H1 (cell line): ENCODE measurements at regions not wholly inside any gene's neighbourhood (a gene's known extent, or its start where the extent isn't known, plus 50 kb on each side); places are given as distances from the start of the nearest gene placed in this dataset.

ENCODE experiments used
- CTCF ChIA-PET: fragments of 300-600 bp; sonication (Branson Sonifier 250); formaldehyde crosslinking; loops from one replicate; lab custom pipeline; 2021; ENCODE audit not compliant: partially characterized antibody; lab: Charles Lee
- POLR2A ChIA-PET: fragments of 300-600 bp; sonication (Branson Sonifier 250); formaldehyde crosslinking; loops from one replicate; lab custom pipeline; 2021; ENCODE audit warnings: inconsistent platforms; ENCODE audit not compliant: partially characterized antibody; lab: Charles Lee
- DNase-seq, 2 experiments: peaks; one replicate each; pipeline versions ENCODE4 v3.0.0 to v3.0.0-alpha.2; 2010 to 2022; ENCODE audit warnings: low spot score in 2 of 2, low read depth in 1 of 2, mixed read lengths in 1 of 2
- FAIRE-seq: peaks from 2 replicates; lab custom pipeline; 2011; peaks lifted over from hg19 to GRCh38; lab: Jason Lieb, UNC
- H2AFZ ChIP-seq: 2 replicates; pipeline ENCODE4 v1.8.1; 2012; ENCODE audit warnings: low read length, inconsistent platforms
- H2AK5ac ChIP-seq: 2 replicates; pipeline ENCODE4 v1.6.1; 2013; ENCODE audit warnings: low read depth, low read length
- H2BK120ac ChIP-seq: replicated peaks from 2 replicates; pipeline ENCODE3; 2013; ENCODE audit warnings: low read depth, low read length, inconsistent platforms
- H2BK12ac ChIP-seq: 2 replicates; pipeline ENCODE4 v1.6.1; 2013; ENCODE audit warnings: low read depth, low read length
- H2BK15ac ChIP-seq: 2 replicates; pipeline ENCODE4 v1.6.1; 2013; ENCODE audit warnings: low read length
- H2BK20ac ChIP-seq: 2 replicates; pipeline ENCODE4 v1.6.1; 2013; ENCODE audit warnings: low read length
- H2BK5ac ChIP-seq: 2 replicates; pipeline ENCODE4 v1.6.1; 2013; ENCODE audit warnings: low read depth, low read length
- H3K14ac ChIP-seq: 2 replicates; pipeline ENCODE4 v1.6.1; 2013; ENCODE audit warnings: inconsistent platforms; ENCODE audit not compliant: insufficient read length
- H3K18ac ChIP-seq: 2 replicates; pipeline ENCODE4 v1.6.1; 2013; ENCODE audit warnings: low read length; ENCODE audit errors: extremely low read depth
- H3K23ac ChIP-seq: 2 replicates; pipeline ENCODE4 v1.6.1; 2013; ENCODE audit warnings: inconsistent platforms; ENCODE audit not compliant: insufficient read length
- H3K23me2 ChIP-seq: 2 replicates; pipeline ENCODE4 v1.6.1; 2013; ENCODE audit warnings: low read depth, low read length
- H3K27ac ChIP-seq: 2 replicates; pipeline ENCODE4 v1.6.1; 2011; ENCODE audit warnings: low read depth, low read length, inconsistent platforms
- H3K27me3 ChIP-seq, 4 experiments: replicated peaks in 1 of 4; 1 replicate in 1 of 4; 2 replicates in 3 of 4; pipeline versions ENCODE4 v1.6.1 to v1.8.1; 2011 to 2013; ENCODE audit warnings: low read length in 3 of 4, mild to moderate bottlenecking in 3 of 4, inconsistent platforms in 2 of 4, mixed read lengths in 2 of 4, moderate library complexity in 1 of 4; ENCODE audit not compliant: control insufficient read depth in 3 of 4, insufficient read depth in 3 of 4; ENCODE audit errors: extremely low read depth in 1 of 4
- H3K36me3 ChIP-seq, 4 experiments: 2 replicates each; pipeline versions ENCODE4 v1.6.1 to v1.8.1; 2011 to 2013; ENCODE audit warnings: mild to moderate bottlenecking in 4 of 4, low read length in 3 of 4, moderate library complexity in 2 of 4, control low read depth in 1 of 4, inconsistent platforms in 1 of 4; ENCODE audit not compliant: insufficient read depth in 4 of 4, control insufficient read depth in 2 of 4
- H3K4ac ChIP-seq: replicated peaks from 2 replicates; pipeline ENCODE3; 2013; ENCODE audit warnings: low read length, low read depth, mixed read lengths, inconsistent platforms; ENCODE audit not compliant: insufficient read length
- H3K4me1 ChIP-seq, 4 experiments: replicated peaks in 1 of 4; 1 replicate in 1 of 4; 2 replicates in 3 of 4; pipeline versions ENCODE4 v1.6.1 to v1.8.1; 2011 to 2013; ENCODE audit warnings: low read length in 3 of 4, inconsistent platforms in 2 of 4, mixed read lengths in 1 of 4; ENCODE audit not compliant: insufficient read depth in 4 of 4, control insufficient read depth in 3 of 4
- H3K4me2 ChIP-seq, 2 experiments: 2 replicates each; pipeline versions ENCODE4 v1.6.1 to v1.8.1; 2011 to 2013; ENCODE audit warnings: low read depth in 2 of 2, low read length in 2 of 2, control low read depth in 1 of 2, inconsistent platforms in 1 of 2, mild to moderate bottlenecking in 1 of 2; ENCODE audit not compliant: insufficient read depth in 1 of 2
- H3K4me3 ChIP-seq, 4 experiments: fragments of 200-600, 300-600 bp in 1 of 4; sonication (generic), shearing (Covaris generic), sonication (Bioruptor Twin) in 1 of 4; 2 replicates each; pipeline versions ENCODE4 v1.5.1 to v1.8.1; 2011 to 2016; ENCODE audit warnings: low read length in 4 of 4, low read depth in 3 of 4, control low read depth in 2 of 4, inconsistent platforms in 2 of 4, mild to moderate bottlenecking in 2 of 4, mixed read lengths in 1 of 4, moderate library complexity in 1 of 4; ENCODE audit not compliant: insufficient read depth in 2 of 4; ENCODE audit errors: extremely low read depth in 1 of 4
- H3K56ac ChIP-seq: replicated peaks from 2 replicates; pipeline ENCODE3; 2013; ENCODE audit warnings: low read depth, mild to moderate bottlenecking, mixed read lengths, low read length, inconsistent platforms; ENCODE audit not compliant: insufficient read length
- H3K79me1 ChIP-seq: 2 replicates; pipeline ENCODE4 v1.6.1; 2013; ENCODE audit warnings: low read depth, low read length, control low read depth
- H3K79me2 ChIP-seq, 2 experiments: 2 replicates each; pipeline versions ENCODE4 v1.6.1 to v1.8.1; 2012 to 2013; ENCODE audit warnings: low read length in 2 of 2, mild to moderate bottlenecking in 2 of 2, inconsistent platforms in 1 of 2; ENCODE audit not compliant: insufficient read depth in 2 of 2, control insufficient read depth in 1 of 2
- H3K9ac ChIP-seq, 4 experiments: replicated peaks in 1 of 4; 1 replicate in 1 of 4; 2 replicates in 3 of 4; pipeline versions ENCODE4 v1.6.1 to v1.8.1; 2011 to 2013; ENCODE audit warnings: low read depth in 3 of 4, low read length in 3 of 4, control low read depth in 2 of 4, mild to moderate bottlenecking in 2 of 4, moderate library complexity in 2 of 4, inconsistent platforms in 1 of 4; ENCODE audit errors: extremely low read depth in 1 of 4
- H3K9me3 ChIP-seq, 2 experiments: 2 replicates each; pipeline versions ENCODE4 v1.6.1 to v1.8.1; 2012 to 2013; ENCODE audit warnings: mild to moderate bottlenecking in 2 of 2, moderate library complexity in 2 of 2, control low read depth in 1 of 2, inconsistent platforms in 1 of 2, low read depth in 1 of 2, low read length in 1 of 2, mixed read lengths in 1 of 2; ENCODE audit not compliant: insufficient read depth in 2 of 2
- H4K20me1 ChIP-seq, 2 experiments: replicated peaks in 1 of 2; 2 replicates each; pipeline versions ENCODE3 to v1.8.1; 2011 to 2013; ENCODE audit warnings: inconsistent platforms in 2 of 2, low read length in 2 of 2, mild to moderate bottlenecking in 1 of 2; ENCODE audit not compliant: insufficient read depth in 2 of 2, control insufficient read depth in 1 of 2
- H4K5ac ChIP-seq: 2 replicates; pipeline ENCODE4 v1.6.1; 2013; ENCODE audit warnings: low read length, low read depth, mixed read lengths, inconsistent platforms; ENCODE audit not compliant: insufficient read length
- H4K8ac ChIP-seq: 2 replicates; pipeline ENCODE4 v1.8.0; 2013; ENCODE audit warnings: mild to moderate bottlenecking, moderate library complexity, low read length, inconsistent platforms; ENCODE audit not compliant: insufficient read depth; ENCODE audit errors: extremely low read depth
- H4K91ac ChIP-seq: replicated peaks from 2 replicates; pipeline ENCODE3; 2013; ENCODE audit warnings: low read length, mixed read lengths, inconsistent platforms; ENCODE audit not compliant: insufficient read length
- PHF8 ChIP-seq: fragments of 200-600 bp; sonication (generic); conservative IDR thresholded peaks from 2 replicates; pipeline ENCODE4 v1.7.1; 2012; ENCODE audit warnings: low read depth, mild to moderate bottlenecking, inconsistent platforms, low read length, moderate library complexity
- WGBS, 2 experiments: shearing (Covaris generic) in 1 of 2; methylation state at CpG; one replicate each; pipeline versions ENCODE4 v1.1.6 to v1.1.7; 2013 to 2015; ENCODE audit warnings: low lambda C conversion rate in 2 of 2, mixed read lengths in 2 of 2, inconsistent platforms in 1 of 2, low coverage in 1 of 2, missing lambda C conversion rate in 1 of 2; ENCODE audit not compliant: insufficient replicate concordance in 2 of 2, insufficient coverage in 1 of 2, insufficient read length in 1 of 2; ENCODE audit errors: extremely low coverage in 1 of 2, missing lambda C conversion rate in 1 of 2; 5-methylcytosine and 5-hydroxymethylcytosine counted together

GRCh38 chr4:136662539-136662938 lies 869.8 kb downstream of the PCDH18 start:
- Histone ChIP-seq H3K9me3 (no peaks in the 10 kb centered on the region; a peak in 1 of 4 replicates), H3K27ac (no peak overlapping the region), H3K79me1 (no peaks in the 10 kb centered on the region), H2BK5ac (no peak overlapping the region), H3K36me3 (no peaks in the 10 kb centered on the region), H2BK12ac (no peak overlapping the region), H3K23ac (no peak overlapping the region), H2AK5ac (no peak overlapping the region), H3K9ac (no peak overlapping the region), H3K4me2 (no peak overlapping the region), H3K4me3 (no peak overlapping the region), H3K18ac (no peak overlapping the region), H3K56ac (no peak overlapping the region), H3K27me3 (no peaks in the 10 kb centered on the region), H3K23me2 (no peaks in the 10 kb centered on the region), H2BK15ac (no peak overlapping the region), H4K91ac (no peak overlapping the region), H3K4ac (no peak overlapping the region), H3K79me2 (no peaks in the 10 kb centered on the region), H4K20me1 (no peaks in the 10 kb centered on the region), H4K8ac (no peak overlapping the region), H4K5ac (no peak overlapping the region), H3K14ac (no peak overlapping the region), H3K4me1 (no peaks in the 10 kb centered on the region), H2AFZ (no peak overlapping the region), H2BK20ac (no peak overlapping the region), H2BK120ac (no peak overlapping the region)
- no peak for DNase-seq
- TF ChIP-seq PHF8: no peak
- 100% methylated on average over 1 of the region's 1 CpG; no CpG with 5 or more reads in 1 of the 2 experiments for WGBS, 2 experiments
- no peak for FAIRE-seq
- ChIA-PET CTCF (interaction anchor here (0.6 to 1.5 kb wide), 3 partner anchors 24 to 432 kb away, joined by 3 read pairs; no protein-coding TSS in a partner anchor), POLR2A (no interaction called here)
